ENCODE measurements at regions not wholly inside any gene's neighbourhood (a gene's known extent, or its start where the extent isn't known, plus 50 kb on each side); places are given as distances from the start of the nearest gene placed in this dataset.

- TF ChIP-seq CTCF (IDR thresholded peaks at IDR 0.05; ENCODE audit: control extremely low read depth, extremely low read depth, low read depth, missing control alignments): no peak
- ChIA-PET CTCF (interaction anchor here (0.9 to 1.7 kb wide), 2 partner anchors 9 to 119 kb away, joined by 3 to 5 read pairs; no protein-coding TSS in a partner anchor), POLR2A (no interaction called here)
- DNase-seq (ENCODE audit: extremely low spot score): no peak
Observed at GRCh38 chr11:86726770-86727504, 54.5 kb upstream of the ME3 start.

- DNase-seq (ENCODE audit: extremely low spot score): no peak
- CTCF ChIA-PET: no interaction called here
- POLR2A ChIA-PET: no interaction called here
- TF ChIP-seq CTCF (IDR thresholded peaks at IDR 0.05; ENCODE audit: control extremely low read depth, extremely low read depth, low read depth, missing control alignments): no peak
Observed at GRCh38 chr11:86726118-86726753, 53.8 kb upstream of the ME3 start.

- ChIA-PET CTCF (no interaction called here), POLR2A (no interaction called here)
- DNase-seq (ENCODE audit: extremely low spot score): no peak
- no peak for TF ChIP-seq CTCF (IDR thresholded peaks at IDR 0.05; ENCODE audit: control extremely low read depth, extremely low read depth, low read depth, missing control alignments)
Observed at GRCh38 chr11:86724137-86724536, 51.7 kb upstream of the ME3 start.

- POLR2A ChIA-PET: no interaction called here
Observed at GRCh38 chr11:86723281-86723680, 50.9 kb upstream of the ME3 start.

GRCh38 chr11:86722748-86723147 lies 50.3 kb upstream of the ME3 start:
- no peak for TF ChIP-seq CTCF (IDR thresholded peaks at IDR 0.05; ENCODE audit: control extremely low read depth, extremely low read depth, low read depth, missing control alignments)
- DNase-seq (ENCODE audit: extremely low spot score): no peak
- ChIA-PET POLR2A (no interaction called here), CTCF (interaction anchor here (1.0 kb wide), 2 partner anchors 8 to 31 kb away, joined by 3 read pairs; no protein-coding TSS in a partner anchor)

More at GRCh38 chr11:86723281-86723680, 50.9 kb upstream of the ME3 start:
- no peak for TF ChIP-seq CTCF (IDR thresholded peaks at IDR 0.05; ENCODE audit: control extremely low read depth, extremely low read depth, low read depth, missing control alignments)
- DNase-seq (ENCODE audit: extremely low spot score): no peak
- CTCF ChIA-PET: interaction anchor here (1.0 kb wide), 1 partner anchor 9 kb away, joined by 3 read pairs; no protein-coding TSS in a partner anchor
